ENCODE measurements at regions not wholly inside any gene's neighbourhood (a gene's known extent, or its start where the extent isn't known, plus 50 kb on each side); places are given as distances from the start of the nearest gene placed in this dataset.

- TF ChIP-seq POLR2AphosphoS5 (IDR thresholded peaks at IDR 0.05) = no peak
- TF ChIP-seq CTCF (IDR thresholded peaks at IDR 0.05) = no peak
- no peak for TF ChIP-seq POLR2A (IDR thresholded peaks at IDR 0.05)
Measured at GRCh38 chr1:65632235-65632634, 160.5 kb upstream of the PDE4B start.

Data from prostate gland (tissue), 2 donors.